GM23338 (cell line): ENCODE measurements at regions not wholly inside any gene's neighbourhood (a gene's known extent, or its start where the extent isn't known, plus 50 kb on each side); places are given as distances from the start of the nearest gene placed in this dataset.

Experiments used
- ATAC-seq: fragments of 200-7000 bp; cut with Tn5 transposase; 3 replicates; pipeline ENCODE4 v1.9.1; 2020
- DNase-seq: peaks from one replicate; pipeline ENCODE4 v3.0.0-alpha.2; 2015; ENCODE audit warnings: low spot score
- H2AFZ ChIP-seq: fragments of 200-600 bp; sonication (generic); 2 replicates; pipeline ENCODE4 v1.8.0; 2016; ENCODE audit warnings: antibody characterized with exemption, mild to moderate bottlenecking, moderate library complexity
- H3F3A ChIP-seq: fragments of 200-600 bp; sonication (generic); replicated peaks from 2 replicates; pipeline ENCODE4 v1.8.0; 2017; ENCODE audit warnings: antibody characterized with exemption, mixed run types, low read depth
- H3K27ac ChIP-seq: fragments of 200-600 bp; sonication (generic); 2 replicates; pipeline ENCODE4 v1.6.1; 2016; ENCODE audit warnings: low read depth
- H3K27me3 ChIP-seq: fragments of 200-600 bp; sonication (generic); 2 replicates; pipeline ENCODE4 v1.8.0; 2016; ENCODE audit warnings: mild to moderate bottlenecking, mixed run types, moderate library complexity; ENCODE audit not compliant: insufficient read depth
- H3K36me3 ChIP-seq: fragments of 200-600 bp; sonication (generic); 2 replicates; pipeline ENCODE4 v1.8.0; 2016; ENCODE audit warnings: mild to moderate bottlenecking; ENCODE audit not compliant: insufficient read depth
- H3K4me1 ChIP-seq: fragments of 200-600 bp; sonication (generic); 2 replicates; pipeline ENCODE4 v1.8.0; 2016; ENCODE audit warnings: mild to moderate bottlenecking, moderate library complexity; ENCODE audit not compliant: insufficient read depth
- H3K4me2 ChIP-seq: fragments of 200-600 bp; sonication (generic); 2 replicates; pipeline ENCODE4 v1.7.1; 2017; ENCODE audit warnings: mixed run types
- H3K4me3 ChIP-seq: fragments of 200-600 bp; sonication (generic); 2 replicates; pipeline ENCODE4 v1.6.1; 2016; ENCODE audit warnings: mixed run types
- H3K79me2 ChIP-seq: fragments of 200-600 bp; sonication (generic); replicated peaks from 2 replicates; pipeline ENCODE4 v1.8.0; 2017; ENCODE audit warnings: mild to moderate bottlenecking; ENCODE audit not compliant: insufficient read depth
- H3K9me2 ChIP-seq: fragments of 200-600 bp; sonication (generic); 2 replicates; pipeline ENCODE4 v1.8.0; 2017; ENCODE audit not compliant: insufficient read depth
- H4K20me1 ChIP-seq: fragments of 200-600 bp; sonication (generic); replicated peaks from 2 replicates; pipeline ENCODE4 v1.8.0; 2017; ENCODE audit warnings: mild to moderate bottlenecking; ENCODE audit not compliant: insufficient read depth
- H3K27ac Mint-ChIP-seq: 2 replicates; pipeline ENCODE4 v1.8.0; 2020; ENCODE audit warnings: inconsistent platforms, mild to moderate bottlenecking, moderate library complexity, mixed read lengths
- H3K27me3 Mint-ChIP-seq: 3 replicates; pipeline ENCODE4 v1.8.0; 2022; ENCODE audit warnings: low read depth, mild to moderate bottlenecking, moderate library complexity, mixed read lengths, inconsistent platforms; ENCODE audit not compliant: insufficient read depth, poor library complexity
- H3K36me3 Mint-ChIP-seq: 3 replicates; pipeline ENCODE4 v1.8.0; 2021; ENCODE audit warnings: low read depth, mild to moderate bottlenecking, inconsistent platforms, moderate library complexity, mixed read lengths
- H3K4me1 Mint-ChIP-seq: 3 replicates; pipeline ENCODE4 v1.8.0; 2020; ENCODE audit warnings: mild to moderate bottlenecking, inconsistent platforms, mixed read lengths
- H3K4me3 Mint-ChIP-seq: 3 replicates; pipeline ENCODE4 v1.8.0; 2021; ENCODE audit warnings: moderate library complexity, mild to moderate bottlenecking, inconsistent platforms, mixed read lengths
- H3K9me3 Mint-ChIP-seq: 3 replicates; pipeline ENCODE4 v1.8.0; 2020; ENCODE audit warnings: moderate library complexity, mild to moderate bottlenecking, inconsistent platforms, mixed read lengths
- CREB1 ChIP-seq: fragments of 250-450 bp; sonication (Bioruptor Pico); IDR thresholded peaks from 2 replicates; pipeline ENCODE4 v1.5.0; 2020; ENCODE audit warnings: low read depth, mild to moderate bottlenecking, moderate library complexity
- EZH2 ChIP-seq: fragments of 200-600 bp; sonication (generic); IDR thresholded peaks from one replicate; pipeline ENCODE4 v1.8.0; 2017; ENCODE audit warnings: antibody characterized with exemption, mild to moderate bottlenecking, low read depth; ENCODE audit not compliant: unreplicated experiment
- EZH2phosphoT487 ChIP-seq: fragments of 200-600 bp; sonication (generic); IDR thresholded peaks from one replicate; pipeline ENCODE4 v1.8.1; 2018; ENCODE audit warnings: antibody characterized with exemption; ENCODE audit not compliant: unreplicated experiment
- JUNB ChIP-seq: IDR thresholded peaks from one replicate; pipeline ENCODE4 v1.6.1; 2016; ENCODE audit warnings: antibody characterized with exemption; ENCODE audit not compliant: unreplicated experiment
- POLR2AphosphoS5 ChIP-seq: IDR thresholded peaks from 2 replicates; pipeline ENCODE4 v1.6.1; 2016; ENCODE audit warnings: antibody characterized with exemption, low read depth
- STAT1 ChIP-seq: IDR thresholded peaks from one replicate; pipeline ENCODE4 v1.6.1; 2016; ENCODE audit warnings: antibody characterized with exemption; ENCODE audit not compliant: unreplicated experiment
- ZNF114 ChIP-seq: fragments of 250-450 bp; sonication (Bioruptor Pico); IDR thresholded peaks from 2 replicates; pipeline ENCODE4 v1.5.0; 2020; ENCODE audit warnings: mild to moderate bottlenecking, moderate library complexity
- ZNF331 ChIP-seq: fragments of 250-450 bp; sonication (Bioruptor Pico); IDR thresholded peaks from 2 replicates; pipeline ENCODE4 v1.5.0; 2020; ENCODE audit warnings: low read depth, mild to moderate bottlenecking, moderate library complexity
- TF ChIP-seq, protein P1 (sequence below): IDR thresholded peaks from 2 replicates; pipeline ENCODE4 v1.6.1; 2016; ENCODE audit warnings: antibody characterized with exemption
- TF ChIP-seq, protein P2 (sequence below): IDR thresholded peaks from one replicate; pipeline ENCODE4 v1.6.1; 2018; ENCODE audit warnings: antibody characterized with exemption; ENCODE audit not compliant: unreplicated experiment
- TF ChIP-seq, protein P3 (sequence below), 2 experiments: fragments of 200-600 bp in 1 of 2; sonication (generic) in 1 of 2; conservative IDR thresholded peaks; 2 replicates each; pipeline versions ENCODE4 v1.5.1 to v1.6.1; 2016 to 2017; ENCODE audit warnings: antibody characterized with exemption in 2 of 2, low read depth in 2 of 2, mild to moderate bottlenecking in 2 of 2, moderate library complexity in 1 of 2
- TF ChIP-seq, protein P4 (sequence below): fragments of 250-450 bp; sonication (Bioruptor Pico); IDR thresholded peaks from 2 replicates; pipeline ENCODE4 v1.5.0; 2020; ENCODE audit warnings: mild to moderate bottlenecking, moderate library complexity

DNA sequence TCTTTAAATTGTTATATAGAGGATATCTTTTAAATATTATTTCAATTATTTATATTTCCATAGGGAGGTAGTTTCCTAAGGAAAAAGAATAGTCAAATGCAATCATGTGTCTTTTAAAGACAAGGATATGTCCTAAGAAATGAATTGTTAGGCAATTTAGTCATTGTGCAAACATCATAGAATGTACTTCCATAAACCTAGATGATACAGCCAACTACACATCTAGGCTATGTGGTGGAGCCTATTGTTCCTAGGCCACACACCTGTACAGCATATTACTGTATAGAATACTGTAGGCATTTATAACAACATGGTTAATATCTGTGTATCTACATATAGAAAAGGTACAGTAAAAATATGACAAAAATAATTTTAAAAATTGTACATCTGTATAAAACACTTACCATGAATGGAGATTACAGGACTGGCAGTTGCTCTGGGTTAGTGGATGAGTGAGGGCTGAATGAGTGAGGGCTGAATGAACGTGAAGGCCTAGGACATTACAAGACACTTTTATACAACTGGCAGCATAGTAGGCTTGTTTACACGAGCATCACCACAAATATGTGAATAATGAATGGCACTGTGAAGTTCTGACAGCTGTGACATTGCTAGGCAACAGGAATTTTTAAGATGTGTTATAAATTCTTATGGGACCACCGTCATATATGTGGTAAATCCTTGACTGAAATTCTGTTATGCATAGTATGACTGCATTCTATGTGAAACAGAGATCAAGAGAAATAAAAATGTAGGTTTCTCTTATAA, 1879.0 kb upstream of the RAG2 start:
- no peak for ATAC-seq
- no peak overlapping the region for H3K27ac ChIP-seq
- Mint-ChIP-seq H3K4me1 (no peaks in the 10 kb centered on the region), H3K9me3 (no peaks in the 10 kb centered on the region), H3K4me3 (no peak overlapping the region), H3K27me3 (no peaks in the 10 kb centered on the region), H3K36me3 (no peaks in the 10 kb centered on the region), H3K27ac (no peak overlapping the region)
- no peaks in the 10 kb centered on the region for H3K9me2 ChIP-seq
- H3K4me1 ChIP-seq = no peaks in the 10 kb centered on the region
- no peak overlapping the region for H3K4me3 ChIP-seq
- DNase-seq = no peak
- no peaks in the 10 kb centered on the region for H4K20me1 ChIP-seq
- H2AFZ ChIP-seq = no peak overlapping the region
- no peaks in the 10 kb centered on the region; the same call in 1 of the 2 replicates for H3K36me3 ChIP-seq
- H3K4me2 ChIP-seq = no peak overlapping the region
- H3K27me3 ChIP-seq = no peaks in the 10 kb centered on the region
- no peaks in the 10 kb centered on the region for H3K79me2 ChIP-seq
- TF ChIP-seq STAT1 (no peak), CREB1 (CRISPR knock-in tag) (no peak), ZNF331 (CRISPR knock-in tag) (no peak), POLR2AphosphoS5 (no peak), ZNF114 (CRISPR knock-in tag) (no peak), EZH2phosphoT487 (no peak), JUNB (no peak), EZH2 (no peak)
- TF ChIP-seq, protein P1, sequence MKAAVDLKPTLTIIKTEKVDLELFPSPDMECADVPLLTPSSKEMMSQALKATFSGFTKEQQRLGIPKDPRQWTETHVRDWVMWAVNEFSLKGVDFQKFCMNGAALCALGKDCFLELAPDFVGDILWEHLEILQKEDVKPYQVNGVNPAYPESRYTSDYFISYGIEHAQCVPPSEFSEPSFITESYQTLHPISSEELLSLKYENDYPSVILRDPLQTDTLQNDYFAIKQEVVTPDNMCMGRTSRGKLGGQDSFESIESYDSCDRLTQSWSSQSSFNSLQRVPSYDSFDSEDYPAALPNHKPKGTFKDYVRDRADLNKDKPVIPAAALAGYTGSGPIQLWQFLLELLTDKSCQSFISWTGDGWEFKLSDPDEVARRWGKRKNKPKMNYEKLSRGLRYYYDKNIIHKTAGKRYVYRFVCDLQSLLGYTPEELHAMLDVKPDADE = no peak
- TF ChIP-seq, protein P2, sequence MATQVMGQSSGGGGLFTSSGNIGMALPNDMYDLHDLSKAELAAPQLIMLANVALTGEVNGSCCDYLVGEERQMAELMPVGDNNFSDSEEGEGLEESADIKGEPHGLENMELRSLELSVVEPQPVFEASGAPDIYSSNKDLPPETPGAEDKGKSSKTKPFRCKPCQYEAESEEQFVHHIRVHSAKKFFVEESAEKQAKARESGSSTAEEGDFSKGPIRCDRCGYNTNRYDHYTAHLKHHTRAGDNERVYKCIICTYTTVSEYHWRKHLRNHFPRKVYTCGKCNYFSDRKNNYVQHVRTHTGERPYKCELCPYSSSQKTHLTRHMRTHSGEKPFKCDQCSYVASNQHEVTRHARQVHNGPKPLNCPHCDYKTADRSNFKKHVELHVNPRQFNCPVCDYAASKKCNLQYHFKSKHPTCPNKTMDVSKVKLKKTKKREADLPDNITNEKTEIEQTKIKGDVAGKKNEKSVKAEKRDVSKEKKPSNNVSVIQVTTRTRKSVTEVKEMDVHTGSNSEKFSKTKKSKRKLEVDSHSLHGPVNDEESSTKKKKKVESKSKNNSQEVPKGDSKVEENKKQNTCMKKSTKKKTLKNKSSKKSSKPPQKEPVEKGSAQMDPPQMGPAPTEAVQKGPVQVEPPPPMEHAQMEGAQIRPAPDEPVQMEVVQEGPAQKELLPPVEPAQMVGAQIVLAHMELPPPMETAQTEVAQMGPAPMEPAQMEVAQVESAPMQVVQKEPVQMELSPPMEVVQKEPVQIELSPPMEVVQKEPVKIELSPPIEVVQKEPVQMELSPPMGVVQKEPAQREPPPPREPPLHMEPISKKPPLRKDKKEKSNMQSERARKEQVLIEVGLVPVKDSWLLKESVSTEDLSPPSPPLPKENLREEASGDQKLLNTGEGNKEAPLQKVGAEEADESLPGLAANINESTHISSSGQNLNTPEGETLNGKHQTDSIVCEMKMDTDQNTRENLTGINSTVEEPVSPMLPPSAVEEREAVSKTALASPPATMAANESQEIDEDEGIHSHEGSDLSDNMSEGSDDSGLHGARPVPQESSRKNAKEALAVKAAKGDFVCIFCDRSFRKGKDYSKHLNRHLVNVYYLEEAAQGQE = no peak
- TF ChIP-seq, protein P3, sequence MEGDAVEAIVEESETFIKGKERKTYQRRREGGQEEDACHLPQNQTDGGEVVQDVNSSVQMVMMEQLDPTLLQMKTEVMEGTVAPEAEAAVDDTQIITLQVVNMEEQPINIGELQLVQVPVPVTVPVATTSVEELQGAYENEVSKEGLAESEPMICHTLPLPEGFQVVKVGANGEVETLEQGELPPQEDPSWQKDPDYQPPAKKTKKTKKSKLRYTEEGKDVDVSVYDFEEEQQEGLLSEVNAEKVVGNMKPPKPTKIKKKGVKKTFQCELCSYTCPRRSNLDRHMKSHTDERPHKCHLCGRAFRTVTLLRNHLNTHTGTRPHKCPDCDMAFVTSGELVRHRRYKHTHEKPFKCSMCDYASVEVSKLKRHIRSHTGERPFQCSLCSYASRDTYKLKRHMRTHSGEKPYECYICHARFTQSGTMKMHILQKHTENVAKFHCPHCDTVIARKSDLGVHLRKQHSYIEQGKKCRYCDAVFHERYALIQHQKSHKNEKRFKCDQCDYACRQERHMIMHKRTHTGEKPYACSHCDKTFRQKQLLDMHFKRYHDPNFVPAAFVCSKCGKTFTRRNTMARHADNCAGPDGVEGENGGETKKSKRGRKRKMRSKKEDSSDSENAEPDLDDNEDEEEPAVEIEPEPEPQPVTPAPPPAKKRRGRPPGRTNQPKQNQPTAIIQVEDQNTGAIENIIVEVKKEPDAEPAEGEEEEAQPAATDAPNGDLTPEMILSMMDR (conservative IDR thresholded peaks at IDR 0.05; ENCODE audit: low read depth in 2 of 2) = no peak
- TF ChIP-seq, protein P4, sequence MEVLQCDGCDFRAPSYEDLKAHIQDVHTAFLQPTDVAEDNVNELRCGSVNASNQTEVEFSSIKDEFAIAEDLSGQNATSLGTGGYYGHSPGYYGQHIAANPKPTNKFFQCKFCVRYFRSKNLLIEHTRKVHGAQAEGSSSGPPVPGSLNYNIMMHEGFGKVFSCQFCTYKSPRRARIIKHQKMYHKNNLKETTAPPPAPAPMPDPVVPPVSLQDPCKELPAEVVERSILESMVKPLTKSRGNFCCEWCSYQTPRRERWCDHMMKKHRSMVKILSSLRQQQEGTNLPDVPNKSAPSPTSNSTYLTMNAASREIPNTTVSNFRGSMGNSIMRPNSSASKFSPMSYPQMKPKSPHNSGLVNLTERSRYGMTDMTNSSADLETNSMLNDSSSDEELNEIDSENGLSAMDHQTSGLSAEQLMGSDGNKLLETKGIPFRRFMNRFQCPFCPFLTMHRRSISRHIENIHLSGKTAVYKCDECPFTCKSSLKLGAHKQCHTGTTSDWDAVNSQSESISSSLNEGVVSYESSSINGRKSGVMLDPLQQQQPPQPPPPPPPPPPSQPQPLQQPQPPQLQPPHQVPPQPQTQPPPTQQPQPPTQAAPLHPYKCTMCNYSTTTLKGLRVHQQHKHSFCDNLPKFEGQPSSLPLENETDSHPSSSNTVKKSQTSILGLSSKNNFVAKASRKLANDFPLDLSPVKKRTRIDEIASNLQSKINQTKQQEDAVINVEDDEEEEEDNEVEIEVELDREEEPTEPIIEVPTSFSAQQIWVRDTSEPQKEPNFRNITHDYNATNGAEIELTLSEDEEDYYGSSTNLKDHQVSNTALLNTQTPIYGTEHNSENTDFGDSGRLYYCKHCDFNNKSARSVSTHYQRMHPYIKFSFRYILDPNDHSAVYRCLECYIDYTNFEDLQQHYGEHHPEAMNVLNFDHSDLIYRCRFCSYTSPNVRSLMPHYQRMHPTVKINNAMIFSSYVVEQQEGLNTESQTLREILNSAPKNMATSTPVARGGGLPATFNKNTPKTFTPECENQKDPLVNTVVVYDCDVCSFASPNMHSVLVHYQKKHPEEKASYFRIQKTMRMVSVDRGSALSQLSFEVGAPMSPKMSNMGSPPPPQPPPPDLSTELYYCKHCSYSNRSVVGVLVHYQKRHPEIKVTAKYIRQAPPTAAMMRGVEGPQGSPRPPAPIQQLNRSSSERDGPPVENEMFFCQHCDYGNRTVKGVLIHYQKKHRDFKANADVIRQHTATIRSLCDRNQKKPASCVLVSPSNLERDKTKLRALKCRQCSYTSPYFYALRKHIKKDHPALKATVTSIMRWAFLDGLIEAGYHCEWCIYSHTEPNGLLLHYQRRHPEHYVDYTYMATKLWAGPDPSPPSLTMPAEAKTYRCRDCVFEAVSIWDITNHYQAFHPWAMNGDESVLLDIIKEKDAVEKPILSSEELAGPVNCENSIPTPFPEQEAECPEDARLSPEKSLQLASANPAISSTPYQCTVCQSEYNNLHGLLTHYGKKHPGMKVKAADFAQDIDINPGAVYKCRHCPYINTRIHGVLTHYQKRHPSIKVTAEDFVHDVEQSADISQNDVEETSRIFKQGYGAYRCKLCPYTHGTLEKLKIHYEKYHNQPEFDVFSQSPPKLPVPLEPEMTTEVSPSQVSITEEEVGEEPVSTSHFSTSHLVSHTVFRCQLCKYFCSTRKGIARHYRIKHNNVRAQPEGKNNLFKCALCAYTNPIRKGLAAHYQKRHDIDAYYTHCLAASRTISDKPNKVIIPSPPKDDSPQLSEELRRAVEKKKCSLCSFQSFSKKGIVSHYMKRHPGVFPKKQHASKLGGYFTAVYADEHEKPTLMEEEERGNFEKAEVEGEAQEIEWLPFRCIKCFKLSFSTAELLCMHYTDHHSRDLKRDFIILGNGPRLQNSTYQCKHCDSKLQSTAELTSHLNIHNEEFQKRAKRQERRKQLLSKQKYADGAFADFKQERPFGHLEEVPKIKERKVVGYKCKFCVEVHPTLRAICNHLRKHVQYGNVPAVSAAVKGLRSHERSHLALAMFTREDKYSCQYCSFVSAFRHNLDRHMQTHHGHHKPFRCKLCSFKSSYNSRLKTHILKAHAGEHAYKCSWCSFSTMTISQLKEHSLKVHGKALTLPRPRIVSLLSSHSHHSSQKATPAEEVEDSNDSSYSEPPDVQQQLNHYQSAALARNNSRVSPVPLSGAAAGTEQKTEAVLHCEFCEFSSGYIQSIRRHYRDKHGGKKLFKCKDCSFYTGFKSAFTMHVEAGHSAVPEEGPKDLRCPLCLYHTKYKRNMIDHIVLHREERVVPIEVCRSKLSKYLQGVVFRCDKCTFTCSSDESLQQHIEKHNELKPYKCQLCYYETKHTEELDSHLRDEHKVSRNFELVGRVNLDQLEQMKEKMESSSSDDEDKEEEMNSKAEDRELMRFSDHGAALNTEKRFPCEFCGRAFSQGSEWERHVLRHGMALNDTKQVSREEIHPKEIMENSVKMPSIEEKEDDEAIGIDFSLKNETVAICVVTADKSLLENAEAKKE (CRISPR knock-in tag) = no peak
- H3F3A ChIP-seq = no peaks in the 10 kb centered on the region
